Kidney (tissue), 13 donors: ENCODE measurements at regions not wholly inside any gene's neighbourhood (a gene's known extent, or its start where the extent isn't known, plus 50 kb on each side); places are given as distances from the start of the nearest gene placed in this dataset.

ENCODE experiments used
- DNase-seq, 5 donors: peaks; one replicate each; pipeline ENCODE4 v3.0.0-alpha.2; 2013 to 2020
- FAIRE-seq: peaks from 2 replicates; lab custom pipeline; 2012; peaks lifted over from hg19 to GRCh38; lab: Jason Lieb, UNC
- H3K27ac ChIP-seq, 2 donors: one replicate each; pipeline ENCODE4 v1.7.0; 2013; ENCODE audit warnings: low read depth in 2 of 2, low read length in 2 of 2, inconsistent platforms in 1 of 2
- H3K27me3 ChIP-seq: one replicate; pipeline ENCODE4 v1.7.1; 2013; ENCODE audit warnings: low read length, inconsistent platforms; ENCODE audit not compliant: control insufficient read depth, insufficient read depth
- H3K36me3 ChIP-seq, 3 donors: one replicate each; pipeline versions ENCODE4 v1.7.0 to v1.7.1; 2013; ENCODE audit warnings: low read length in 3 of 3, control low read depth in 1 of 3, inconsistent platforms in 1 of 3; ENCODE audit not compliant: insufficient read depth in 3 of 3, control insufficient read depth in 2 of 3
- H3K4me1 ChIP-seq, 3 donors: one replicate each; pipeline versions ENCODE4 v1.7.0 to v1.7.1; 2013; ENCODE audit warnings: low read length in 3 of 3, inconsistent platforms in 1 of 3, low read depth in 1 of 3; ENCODE audit not compliant: control insufficient read depth in 2 of 3, insufficient read depth in 2 of 3
- H3K4me3 ChIP-seq, 3 donors: one replicate each; pipeline versions ENCODE4 v1.7.0 to v1.8.1; 2013; ENCODE audit warnings: low read length in 3 of 3, control low read depth in 1 of 3, inconsistent platforms in 1 of 3
- H3K9ac ChIP-seq, 3 donors: one replicate each; pipeline versions ENCODE4 v1.7.0 to v1.7.1; 2013; ENCODE audit warnings: low read length in 3 of 3, control low read depth in 1 of 3, inconsistent platforms in 1 of 3
- H3K9me3 ChIP-seq, 3 donors: one replicate each; pipeline versions ENCODE4 v1.7.0 to v1.7.1; 2013; ENCODE audit warnings: low read length in 3 of 3, control low read depth in 1 of 3, inconsistent platforms in 1 of 3; ENCODE audit not compliant: control insufficient read depth in 2 of 3, insufficient read depth in 1 of 3
- CTCF ChIP-seq: IDR thresholded peaks from 3 replicates; pipeline ENCODE4 v1.5.1; 2012; ENCODE audit warnings: mild to moderate bottlenecking, moderate library complexity, borderline replicate concordance; ENCODE audit not compliant: insufficient read depth; ENCODE audit errors: extremely low read depth
- intact Hi-C: fragments of 100-400 bp; cut with DNase I; formaldehyde crosslinking; loops from one replicate; pipeline ENCODE4 v1.11.1; 2022
- donor health status: control.
- donor health status: control.
- donor health status: control.
- donor health status: control.
- donor health status: control.
- donor health status: DM: yes; HTN: yes; CAD: no.
- donor health status: Normal renal cell carcinoma (clear cell type).

DNA sequence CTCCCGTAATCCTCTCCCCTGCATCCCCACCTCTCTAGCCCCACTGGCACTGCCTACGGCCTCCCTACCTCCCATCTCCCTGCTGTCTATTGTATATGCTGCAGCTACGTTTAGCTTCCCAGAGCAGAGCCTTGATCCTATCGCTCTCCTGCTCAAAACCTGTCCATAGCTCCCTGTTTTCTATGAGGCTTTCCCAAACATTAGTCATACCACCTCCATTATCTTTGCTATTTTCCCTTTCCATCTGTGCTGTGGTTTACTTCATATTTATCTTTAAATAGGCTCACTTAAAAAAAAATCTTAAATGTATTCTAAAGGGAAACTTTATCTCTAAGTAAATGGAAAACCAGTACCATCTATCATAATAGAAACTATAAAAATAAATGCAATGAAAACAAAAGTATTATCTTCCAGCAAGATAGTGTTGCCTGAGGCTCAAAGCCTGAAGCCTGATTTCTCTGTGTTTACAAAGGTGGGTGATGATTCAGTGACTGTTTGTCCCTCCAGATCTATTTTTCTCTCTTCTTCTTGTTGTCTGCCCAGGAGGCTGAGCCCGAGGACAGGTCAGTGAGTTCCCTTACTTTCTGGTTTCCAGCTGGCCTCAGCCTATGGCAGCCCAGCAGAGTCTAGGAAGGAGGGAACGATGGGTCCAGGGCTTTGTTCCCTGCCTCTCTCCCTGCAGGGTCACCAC, 397.1 kb upstream of the CFAP20DC start:
- Histone ChIP-seq H3K4me3 (no peak overlapping the region), H3K4me1 (no peaks in the 10 kb centered on the region), H3K9ac (no peak overlapping the region), H3K27ac (no peak overlapping the region), H3K36me3 (no peaks in the 10 kb centered on the region), H3K27me3 (no peaks in the 10 kb centered on the region), H3K9me3 (no peaks in the 10 kb centered on the region)
- DNase-seq = no peak
- no peak for FAIRE-seq
- no peak for TF ChIP-seq CTCF
- intact Hi-C loops = no loop called here

GRCh38 chr3:59444676-59445075, 394.9 kb upstream of the CFAP20DC start:
- no peak overlapping the region for H3K27ac ChIP-seq
- TF ChIP-seq CTCF = no peak
- intact Hi-C loops = no loop called here
- no peaks in the 10 kb centered on the region for H3K9me3 ChIP-seq
- no peak overlapping the region for H3K4me3 ChIP-seq
- FAIRE-seq = no peak
- no peaks in the 10 kb centered on the region for H3K4me1 ChIP-seq
- H3K27me3 ChIP-seq = no peaks in the 10 kb centered on the region
- H3K9ac ChIP-seq = no peak overlapping the region
- no peak for DNase-seq
- H3K36me3 ChIP-seq = no peaks in the 10 kb centered on the region

DNA sequence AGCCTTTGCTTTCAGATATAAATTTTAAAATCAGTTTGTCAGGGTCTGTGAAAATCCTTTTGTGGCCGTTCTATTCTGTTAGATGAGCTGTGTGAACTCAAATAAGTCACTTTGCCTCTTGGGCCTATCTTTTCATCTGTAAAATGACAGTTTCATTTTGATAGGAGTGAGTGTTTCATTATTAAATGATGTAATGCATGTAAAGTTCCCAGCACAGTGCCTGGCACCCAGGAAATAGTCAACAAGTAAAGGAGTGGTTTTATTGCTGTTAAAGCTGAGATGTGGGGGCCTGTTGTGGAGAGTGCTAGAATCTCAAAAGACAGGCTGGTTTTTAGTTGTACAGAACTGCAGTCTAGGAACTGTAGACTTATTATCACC, 394.5 kb upstream of the CFAP20DC start:
- Histone ChIP-seq H3K36me3 (no peaks in the 10 kb centered on the region), H3K27ac (no peak overlapping the region), H3K9me3 (no peaks in the 10 kb centered on the region), H3K9ac (no peak overlapping the region), H3K4me3 (no peak overlapping the region), H3K27me3 (no peaks in the 10 kb centered on the region), H3K4me1 (no peaks in the 10 kb centered on the region)
- FAIRE-seq (no peak), DNase-seq (no peak)
- intact Hi-C loops = no loop called here
- no peak for TF ChIP-seq CTCF
